ENCODE measurements at regions not wholly inside any gene's neighbourhood (a gene's known extent, or its start where the extent isn't known, plus 50 kb on each side); places are given as distances from the start of the nearest gene placed in this dataset.

- TF ChIP-seq CTCF (IDR thresholded peaks at IDR 0.05) (no peak), POLR2A (IDR thresholded peaks at IDR 0.05) (no peak)
Measured at GRCh38 chr1:88117597-88117996, 566.5 kb upstream of the PKN2 start.

All from testis (tissue), 2 donors.